K562 (cell line): ENCODE measurements at regions not wholly inside any gene's neighbourhood (a gene's known extent, or its start where the extent isn't known, plus 50 kb on each side); places are given as distances from the start of the nearest gene placed in this dataset.

ENCODE experiments used
- ATAC-seq: fragments of 200-7000 bp; cut with Tn5 transposase; 3 replicates; pipeline ENCODE4 v1.9.1; 2020; ENCODE audit warnings: moderate library complexity
- BruUV-seq: library from RNA; stranded (reverse); fragments of 400-500 nt; replicated peaks from 2 replicates; lab custom pipeline; 2021; lab: Mats Ljungman, UMichigan
- CTCF ChIA-PET: fragments of 300-600 bp; formaldehyde crosslinking; extraction: SDS; loops from one replicate; lab custom pipeline; 2021; ENCODE audit warnings: low intra/inter-chr PET ratio; lab: Yijun Ruan, JAX
- POLR2A ChIA-PET: fragments of 300-600, 350-650 bp; sonication (Branson Sonifier 250); formaldehyde crosslinking; extraction: SDS; loops from one replicate; lab custom pipeline; 2021; ENCODE audit warnings: antibody characterized with exemption, inconsistent platforms; lab: Yijun Ruan, JAX
- DNase-seq, 4 experiments: peaks; one replicate each; pipeline versions ENCODE4 v3.0.0 to v3.0.0-alpha.2; 2011 to 2018; ENCODE audit warnings: low spot score in 3 of 4, mixed read lengths in 3 of 4; ENCODE audit errors: extremely low read depth in 1 of 4
- FAIRE-seq: peaks from 2 replicates; lab custom pipeline; 2011; peaks lifted over from hg19 to GRCh38; lab: Jason Lieb, UNC
- H2AFZ ChIP-seq: 2 replicates; pipeline ENCODE4 v1.6.0; 2011; ENCODE audit warnings: low read depth, low read length, control low read depth, inconsistent platforms
- H3K27ac ChIP-seq: fragments of 200-600 bp; 3 replicates; pipeline ENCODE4 v1.8.0; 2011; ENCODE audit warnings: low read depth, mild to moderate bottlenecking, control low read depth, inconsistent platforms, low read length, moderate library complexity, mixed read lengths; ENCODE audit errors: extremely low read depth
- H3K27me3 ChIP-seq, 2 experiments: fragments of 300-600 bp in 1 of 2; 2 replicates in 1 of 2; 3 replicates in 1 of 2; pipeline versions ENCODE4 v1.6.0 to v1.8.0; 2011; ENCODE audit warnings: inconsistent platforms in 2 of 2, low read length in 2 of 2, mild to moderate bottlenecking in 1 of 2, mixed read lengths in 1 of 2, moderate library complexity in 1 of 2; ENCODE audit not compliant: control insufficient read depth in 2 of 2, insufficient read depth in 2 of 2
- H3K36me3 ChIP-seq: fragments of 300-600 bp; 3 replicates; pipeline ENCODE4 v1.8.0; 2011; ENCODE audit warnings: mild to moderate bottlenecking, low read length, inconsistent platforms; ENCODE audit not compliant: control insufficient read depth, insufficient read depth
- H3K4me1 ChIP-seq, 2 experiments: fragments of 200-600 bp in 1 of 2; replicated peaks in 1 of 2; 2 replicates in 1 of 2; 3 replicates in 1 of 2; pipeline versions ENCODE4 v1.5.1 to v1.8.0; 2011; ENCODE audit warnings: inconsistent platforms in 2 of 2, low read length in 2 of 2, mild to moderate bottlenecking in 1 of 2, mixed read lengths in 1 of 2, moderate library complexity in 1 of 2; ENCODE audit not compliant: control insufficient read depth in 2 of 2, insufficient read depth in 2 of 2
- H3K4me2 ChIP-seq: 2 replicates; pipeline ENCODE4 v1.6.1; 2011; ENCODE audit warnings: low read length, control low read depth, inconsistent platforms, mixed read lengths; ENCODE audit not compliant: insufficient read depth
- H3K4me3 ChIP-seq: fragments of 200-600 bp; sonication (generic), shearing (Covaris generic); 2 replicates; pipeline ENCODE4 v1.5.1; 2016; ENCODE audit warnings: control low read depth, inconsistent platforms
- H3K79me2 ChIP-seq: fragments of 200-600 bp; 3 replicates; pipeline ENCODE4 v1.8.0; 2011; ENCODE audit warnings: low read length, inconsistent platforms; ENCODE audit not compliant: control insufficient read depth, insufficient read depth
- H3K9ac ChIP-seq, 2 experiments: 2 replicates each; pipeline versions ENCODE4 v1.6.0 to v1.6.1; 2011; ENCODE audit warnings: low read depth in 2 of 2, low read length in 2 of 2, control low read depth in 1 of 2, inconsistent platforms in 1 of 2, mild to moderate bottlenecking in 1 of 2, mixed read lengths in 1 of 2; ENCODE audit not compliant: insufficient read depth in 1 of 2
- H3K9me1 ChIP-seq: one replicate; pipeline ENCODE4 v1.6.0; 2011; ENCODE audit warnings: inconsistent platforms, mild to moderate bottlenecking, low read length, moderate library complexity; ENCODE audit not compliant: control insufficient read depth, insufficient read depth
- H3K9me3 ChIP-seq: replicated peaks from 2 replicates; pipeline ENCODE4 v1.5.1; 2011; ENCODE audit warnings: low read depth, low read length, inconsistent platforms; ENCODE audit not compliant: control insufficient read depth, insufficient read depth
- H4K20me1 ChIP-seq: replicated peaks from 2 replicates; pipeline ENCODE4 v1.6.1; 2011; ENCODE audit warnings: low read length, inconsistent platforms, mixed read lengths; ENCODE audit not compliant: control insufficient read depth, insufficient read depth
- BCOR ChIP-seq: fragments of 450-650 bp; IDR thresholded peaks from 2 replicates; pipeline ENCODE4 v1.6.1; 2016
- CEBPG ChIP-seq, 3 experiments: fragments of 200-800 bp in 1 of 3; sonication (Bioruptor generic) in 1 of 3; sonication (generic) in 1 of 3; formaldehyde crosslinking in 1 of 3; IDR thresholded peaks in 2 of 3; conservative IDR thresholded peaks in 1 of 3; 2 replicates each; pipeline versions ENCODE4 v1.6.1 to v1.8.0; 2016 to 2022; ENCODE audit warnings: missing compliant biosample characterization in 2 of 3, missing genetic modification characterization in 2 of 3, mild to moderate bottlenecking in 1 of 3, missing genetic modification reagents in 1 of 3
- CHCHD3 ChIP-seq: fragments of 250-450 bp; sonication (Bioruptor Pico); IDR thresholded peaks from 2 replicates; pipeline ENCODE4 v2.1.2; 2022; ENCODE audit warnings: mild to moderate bottlenecking
- CREBBP ChIP-seq: IDR thresholded peaks from one replicate; pipeline ENCODE4 v1.6.1; 2012; ENCODE audit warnings: low read depth, mild to moderate bottlenecking, control low read depth, inconsistent platforms, low read length
- CREM ChIP-seq: IDR thresholded peaks from 2 replicates; pipeline ENCODE4 v1.6.1; 2014; ENCODE audit warnings: antibody characterized with exemption, low read depth
- E2F5 ChIP-seq: sonication (generic); formaldehyde crosslinking; IDR thresholded peaks from 2 replicates; pipeline ENCODE4 v1.8.0; 2022; ENCODE audit warnings: mild to moderate bottlenecking, missing genetic modification reagents
- ELK1 ChIP-seq: sonication (generic); formaldehyde crosslinking; IDR thresholded peaks from 2 replicates; pipeline ENCODE4 v1.8.1; 2022; ENCODE audit warnings: missing genetic modification reagents
- EP400 ChIP-seq: fragments of 450-650 bp; IDR thresholded peaks from 2 replicates; pipeline ENCODE4 v1.6.1; 2017; ENCODE audit warnings: antibody characterized with exemption, mild to moderate bottlenecking, moderate library complexity
- KDM2B ChIP-seq: fragments of 250-450 bp; sonication (Bioruptor Pico); IDR thresholded peaks from 2 replicates; pipeline ENCODE4 v1.8.0; 2021; ENCODE audit warnings: mild to moderate bottlenecking, moderate library complexity
- NELFE ChIP-seq: IDR thresholded peaks from 2 replicates; pipeline ENCODE4 v1.6.1; 2011; ENCODE audit warnings: mild to moderate bottlenecking; ENCODE audit not compliant: insufficient read depth, insufficient read length
- NFATC3 ChIP-seq: fragments of 450-650 bp; IDR thresholded peaks from 2 replicates; pipeline ENCODE4 v1.6.1; 2017; ENCODE audit warnings: mild to moderate bottlenecking
- RBM25 ChIP-seq: fragments of 200-400 bp; formaldehyde crosslinking; IDR thresholded peaks from 2 replicates; pipeline ENCODE4 v1.6.1; 2018; ENCODE audit warnings: low read length, low read depth, moderate library complexity; ENCODE audit not compliant: severe bottlenecking
- TCF7 ChIP-seq: sonication (generic); IDR thresholded peaks from 2 replicates; pipeline ENCODE4 v1.6.1; 2016; ENCODE audit warnings: antibody characterized with exemption, borderline replicate concordance
- ZFP36 ChIP-seq: fragments of 150-350 bp; IDR thresholded peaks from 2 replicates; pipeline ENCODE4 v1.6.1; 2018; ENCODE audit warnings: low read length, low read depth; ENCODE audit not compliant: partially characterized antibody
- ZNF12 ChIP-seq: sonication (generic); formaldehyde crosslinking; IDR thresholded peaks from 2 replicates; pipeline ENCODE4 v1.4.0; 2020; ENCODE audit warnings: mild to moderate bottlenecking, missing genetic modification reagents
- ZNF124 ChIP-seq: sonication (generic); formaldehyde crosslinking; IDR thresholded peaks from 2 replicates; pipeline ENCODE4 v1.8.1; 2022; ENCODE audit warnings: missing genetic modification reagents
- ZNF184 ChIP-seq: sonication (generic); formaldehyde crosslinking; IDR thresholded peaks from 2 replicates; pipeline ENCODE4 v1.5.0; 2020; ENCODE audit warnings: missing genetic modification reagents
- ZNF785 ChIP-seq: fragments of 250-450 bp; sonication (Bioruptor Pico); IDR thresholded peaks from 2 replicates; pipeline ENCODE4 v1.4.0; 2020; ENCODE audit warnings: mild to moderate bottlenecking
- WGBS: fragments of 100-300 bp; shearing (Covaris generic); methylation state at CpG from one replicate; pipeline ENCODE4 v1.1.6; 2016; ENCODE audit warnings: low coverage, mixed read lengths; ENCODE audit not compliant: insufficient coverage; ENCODE audit errors: missing lambda C conversion rate; 5-methylcytosine and 5-hydroxymethylcytosine counted together
- in situ Hi-C: fragments of 300-500 bp; cut with MboI; formaldehyde crosslinking; loops from 4 replicates; pipeline ENCODE4 v1.15.0; 2018; ENCODE audit warnings: inconsistent platforms, mixed read lengths
- intact Hi-C: fragments of 100-400 bp; cut with micrococcal nuclease; formaldehyde crosslinking; loops from 2 replicates; pipeline ENCODE4 v1.14.2; 2022

GRCh38 chr5:10153394-10153793 lies 96.3 kb downstream of the ATPSCKMT start:
- intact Hi-C loops = no loop called here
- Histone ChIP-seq H3K27ac (no peak overlapping the region), H2AFZ (no peak overlapping the region), H3K79me2 (no peaks in the 10 kb centered on the region), H3K36me3 (no peaks in the 10 kb centered on the region), H3K4me3 (no peak overlapping the region), H3K9me3 (no peaks in the 10 kb centered on the region), H3K9me1 (no peaks in the 10 kb centered on the region), H3K4me2 (no peak overlapping the region), H3K9ac (no peak overlapping the region), H3K27me3 (peaks cover 23% of the 10 kb centered on the region in 2 experiments), H3K4me1 (no peaks in the 10 kb centered on the region), H4K20me1 (no peaks in the 10 kb centered on the region)
- DNase-seq (no peak), FAIRE-seq (no peak), ATAC-seq (no peak)
- in situ Hi-C loops = no loop called here
- TF ChIP-seq NELFE (no peak), RBM25 (peak; percentile 97), ZFP36 (peak; percentile 67), BCOR (peak; percentile 82)
- 5% methylated on average over 3 of the region's 4 CpGs for whole genome bisulfite sequencing
- no TSS peak for BruUV-seq
- ChIA-PET CTCF (no interaction called here), POLR2A (no interaction called here)

GRCh38 chr5:10151656-10152055 lies 98.0 kb downstream of the ATPSCKMT start:
- Histone ChIP-seq H3K9ac (no peak overlapping the region), H3K27me3 (peaks cover 23 to 24% of the 10 kb centered on the region in 2 experiments), H3K9me3 (no peaks in the 10 kb centered on the region), H4K20me1 (no peaks in the 10 kb centered on the region), H3K79me2 (no peaks in the 10 kb centered on the region), H3K9me1 (no peaks in the 10 kb centered on the region), H3K36me3 (no peaks in the 10 kb centered on the region), H3K4me2 (no peak overlapping the region), H2AFZ (no peak overlapping the region), H3K4me3 (no peak overlapping the region), H3K4me1 (no peaks in the 10 kb centered on the region), H3K27ac (no peak overlapping the region)
- DNase-seq = no peak
- ChIA-PET CTCF (no interaction called here), POLR2A (no interaction called here)
- in situ Hi-C loops (no loop called here), intact Hi-C loops (no loop called here)
- no TSS peak for BruUV-seq
- TF ChIP-seq CHCHD3 (CRISPR knock-in tag) (no peak), NFATC3 (no peak), EP400 (no peak), ZNF785 (no peak), CREBBP (no peak), CREM (no peak), CEBPG (CRISPR knock-in tag; IDR thresholded peaks at IDR 0.05) (no peak), CEBPG (tag; conservative IDR thresholded peaks at IDR 0.05 in 1 of 2, IDR thresholded peaks at IDR 0.05 in 1 of 2) (no peak), ELK1 (CRISPR knock-in tag) (no peak), ZNF184 (CRISPR knock-in tag) (no peak), TCF7 (no peak), E2F5 (CRISPR knock-in tag) (no peak), ZNF124 (CRISPR knock-in tag) (no peak), KDM2B (CRISPR knock-in tag) (no peak), ZNF12 (CRISPR knock-in tag) (no peak)
- no peak for ATAC-seq
- 0% methylated on average over 3 of the region's 3 CpGs for whole genome bisulfite sequencing
- FAIRE-seq = no peak
